ENCODE measurements at regions not wholly inside any gene's neighbourhood (a gene's known extent, or its start where the extent isn't known, plus 50 kb on each side); places are given as distances from the start of the nearest gene placed in this dataset.

GRCh38 chr1:87449348-87449963 lies 120.8 kb downstream of the LMO4 start:
- no peak for TF ChIP-seq POLR2A (IDR thresholded peaks at IDR 0.05; ENCODE audit: low read depth, low read length)
- TF ChIP-seq POLR2AphosphoS5 (IDR thresholded peaks at IDR 0.05; ENCODE audit: low read depth, low read length): peak; percentile 49; the same call in 1 of the 2 replicates
- 0 out of 2 replicates have a peak, but pooled peaks have one; percentile 13 for TF ChIP-seq SPI1 (IDR thresholded peaks at IDR 0.05; ENCODE audit: low read depth, low read length)
- TF ChIP-seq TAF1 (IDR thresholded peaks at IDR 0.05; ENCODE audit: low read depth, low read length): no peak
- TF ChIP-seq POU2F2 (IDR thresholded peaks at IDR 0.05; ENCODE audit: low read depth, low read length): peak; percentile 92
